H9 (cell line): ENCODE measurements at regions not wholly inside any gene's neighbourhood (a gene's known extent, or its start where the extent isn't known, plus 50 kb on each side); places are given as distances from the start of the nearest gene placed in this dataset.

ENCODE experiments used
- DNase-seq: peaks from one replicate; pipeline ENCODE4 v3.0.0-alpha.2; 2017
- H2AFZ ChIP-seq: one replicate; pipeline ENCODE4 v1.6.1; 2013; ENCODE audit warnings: mild to moderate bottlenecking, low read length, control low read depth, moderate library complexity
- H2AK5ac ChIP-seq: 2 replicates; pipeline ENCODE4 v1.6.1; 2013; ENCODE audit warnings: low read length, control low read depth, mixed read lengths; ENCODE audit not compliant: insufficient read length
- H2BK120ac ChIP-seq: one replicate; pipeline ENCODE4 v1.6.1; 2013; ENCODE audit warnings: low read depth, mild to moderate bottlenecking, low read length, control low read depth, inconsistent platforms; ENCODE audit not compliant: poor library complexity, severe bottlenecking
- H2BK12ac ChIP-seq: 2 replicates; pipeline ENCODE4 v1.6.1; 2013; ENCODE audit warnings: low read length, control low read depth, mixed read lengths, low read depth; ENCODE audit not compliant: insufficient read length
- H2BK15ac ChIP-seq: 2 replicates; pipeline ENCODE4 v1.6.1; 2013; ENCODE audit warnings: low read depth, low read length, control low read depth
- H2BK20ac ChIP-seq: one replicate; pipeline ENCODE4 v1.6.1; 2013; ENCODE audit warnings: low read depth, mild to moderate bottlenecking, low read length, control low read depth, inconsistent platforms; ENCODE audit not compliant: poor library complexity, severe bottlenecking
- H2BK5ac ChIP-seq: 2 replicates; pipeline ENCODE4 v1.6.1; 2013; ENCODE audit warnings: low read length, control low read depth, mixed read lengths; ENCODE audit not compliant: insufficient read length
- H3K14ac ChIP-seq: 2 replicates; pipeline ENCODE4 v1.6.1; 2013; ENCODE audit warnings: low read length, control low read depth; ENCODE audit not compliant: insufficient read depth
- H3K18ac ChIP-seq: 2 replicates; pipeline ENCODE4 v1.6.1; 2013; ENCODE audit warnings: low read depth, mild to moderate bottlenecking, mixed read lengths, low read length, control low read depth; ENCODE audit not compliant: insufficient read length
- H3K23ac ChIP-seq: 2 replicates; pipeline ENCODE4 v1.6.1; 2013; ENCODE audit warnings: low read length, control low read depth, mixed read lengths, low read depth; ENCODE audit not compliant: insufficient read length
- H3K23me2 ChIP-seq: 2 replicates; pipeline ENCODE4 v1.6.1; 2013; ENCODE audit warnings: low read depth, mild to moderate bottlenecking, mixed read lengths, low read length, control low read depth; ENCODE audit not compliant: insufficient read length, poor library complexity, severe bottlenecking
- H3K27ac ChIP-seq: 2 replicates; pipeline ENCODE4 v1.5.1; 2013; ENCODE audit warnings: low read length, control low read depth, mixed read lengths, low read depth; ENCODE audit not compliant: insufficient read length
- H3K27me3 ChIP-seq: 2 replicates; pipeline ENCODE4 v1.6.1; 2013; ENCODE audit warnings: low read length, control low read depth, inconsistent platforms; ENCODE audit not compliant: insufficient read depth
- H3K4ac ChIP-seq: 2 replicates; pipeline ENCODE4 v1.6.1; 2013; ENCODE audit warnings: low read depth, mild to moderate bottlenecking, control low read depth, inconsistent platforms, low read length, moderate library complexity
- H3K4me1 ChIP-seq: 2 replicates; pipeline ENCODE4 v1.6.1; 2013; ENCODE audit warnings: low read length, control low read depth, inconsistent platforms; ENCODE audit not compliant: insufficient read depth
- H3K4me2 ChIP-seq: 2 replicates; pipeline ENCODE4 v1.6.1; 2013; ENCODE audit warnings: low read length, control low read depth, mixed read lengths; ENCODE audit not compliant: insufficient read length, insufficient read depth
- H3K56ac ChIP-seq: 2 replicates; pipeline ENCODE4 v1.6.1; 2013; ENCODE audit warnings: low read depth, mild to moderate bottlenecking, mixed read lengths, low read length, control low read depth; ENCODE audit not compliant: insufficient read length
- H3K79me1 ChIP-seq: 2 replicates; pipeline ENCODE4 v1.6.1; 2013; ENCODE audit warnings: low read depth, mild to moderate bottlenecking, moderate library complexity, low read length, control low read depth, inconsistent platforms; ENCODE audit not compliant: insufficient read depth, poor library complexity, severe bottlenecking
- H3K79me2 ChIP-seq: 2 replicates; pipeline ENCODE4 v1.6.1; 2013; ENCODE audit warnings: low read length, control low read depth, inconsistent platforms; ENCODE audit not compliant: insufficient read depth
- H3K9ac ChIP-seq: 2 replicates; pipeline ENCODE4 v1.6.1; 2013; ENCODE audit warnings: low read length, control low read depth, mixed read lengths; ENCODE audit not compliant: insufficient read length; ENCODE audit errors: extremely low read depth
- H3K9me3 ChIP-seq: one replicate; pipeline ENCODE4 v1.6.1; 2013; ENCODE audit warnings: low read depth, low read length, inconsistent platforms; ENCODE audit not compliant: control insufficient read depth
- H3T11ph ChIP-seq: one replicate; pipeline ENCODE4 v1.6.1; 2013; ENCODE audit warnings: mild to moderate bottlenecking, low read length, control low read depth, inconsistent platforms
- H4K20me1 ChIP-seq: one replicate; pipeline ENCODE4 v1.6.1; 2013; ENCODE audit not compliant: control insufficient read depth, insufficient read length, insufficient read depth
- H4K5ac ChIP-seq: 2 replicates; pipeline ENCODE4 v1.6.1; 2013; ENCODE audit warnings: low read depth, mild to moderate bottlenecking, mixed read lengths, low read length, control low read depth; ENCODE audit not compliant: insufficient read length
- H4K8ac ChIP-seq: replicated peaks from 2 replicates; pipeline ENCODE4 v1.6.1; 2013; ENCODE audit warnings: low read length, control low read depth, mixed read lengths, low read depth; ENCODE audit not compliant: insufficient read length
- H4K91ac ChIP-seq: 2 replicates; pipeline ENCODE4 v1.6.1; 2013; ENCODE audit warnings: low read depth, mild to moderate bottlenecking, moderate library complexity, mixed read lengths, low read length, control low read depth; ENCODE audit not compliant: insufficient read length
- H3K27ac Mint-ChIP-seq, 3 experiments: 2 replicates in 2 of 3; 3 replicates in 1 of 3; pipeline ENCODE4 v1.8.0; 2020 to 2021; ENCODE audit warnings: mixed read lengths in 3 of 3, mild to moderate bottlenecking in 1 of 3, moderate library complexity in 1 of 3
- H3K27me3 Mint-ChIP-seq: 2 replicates; pipeline ENCODE4 v1.8.0; 2021; ENCODE audit warnings: low read depth, mild to moderate bottlenecking, moderate library complexity, mixed read lengths
- H3K36me3 Mint-ChIP-seq, 3 experiments: 2 replicates in 2 of 3; 3 replicates in 1 of 3; pipeline ENCODE4 v1.8.0; 2020 to 2021; ENCODE audit warnings: low read depth in 3 of 3, mixed read lengths in 3 of 3; ENCODE audit not compliant: insufficient read depth in 1 of 3
- H3K4me1 Mint-ChIP-seq, 2 experiments: 2 replicates each; pipeline ENCODE4 v1.8.0; 2020; ENCODE audit warnings: mixed read lengths in 2 of 2
- H3K4me3 Mint-ChIP-seq, 2 experiments: 2 replicates in 1 of 2; 3 replicates in 1 of 2; pipeline ENCODE4 v1.8.0; 2020 to 2021; ENCODE audit warnings: mild to moderate bottlenecking in 2 of 2, mixed read lengths in 2 of 2, moderate library complexity in 1 of 2
- H3K9me3 Mint-ChIP-seq, 2 experiments: 2 replicates in 1 of 2; 3 replicates in 1 of 2; pipeline ENCODE4 v1.8.0; 2020; ENCODE audit warnings: mild to moderate bottlenecking in 2 of 2, mixed read lengths in 2 of 2, moderate library complexity in 1 of 2
- CTCF ChIP-seq: fragments of 200-600 bp; sonication (generic); conservative IDR thresholded peaks from 3 replicates; pipeline ENCODE4 v1.8.0; 2021; ENCODE audit warnings: antibody characterized with exemption, mild to moderate bottlenecking
- WGBS: extraction: QIAGEN DNeasy Blood & Tissue Kit; methylation state at CpG from one replicate; pipeline ENCODE4 v1.1.7; 2013; ENCODE audit warnings: missing lambda C conversion rate, low lambda C conversion rate, mixed read lengths; ENCODE audit not compliant: insufficient read length; ENCODE audit errors: extremely low coverage; 5-methylcytosine and 5-hydroxymethylcytosine counted together

- Mint-ChIP-seq H3K27me3 (no peaks in the 10 kb centered on the region), H3K27ac (no peak overlapping the region; a peak in 1 of 7 replicates), H3K36me3 (no peaks in the 10 kb centered on the region), H3K4me1 (peaks cover 8 to 11% of the 10 kb centered on the region in 2 experiments; a peak in 3 of 4 replicates), H3K9me3 (no peaks in the 10 kb centered on the region), H3K4me3 (no peak overlapping the region)
- no peak overlapping the region for H3K27ac ChIP-seq
- H3K4me2 ChIP-seq = no peak overlapping the region
- H3K9me3 ChIP-seq = no peaks in the 10 kb centered on the region
- no peak overlapping the region for H3T11ph ChIP-seq
- no peak for TF ChIP-seq CTCF
- no peak overlapping the region for H2BK15ac ChIP-seq
- H4K8ac ChIP-seq = no peak overlapping the region
- no peak overlapping the region for H2BK20ac ChIP-seq
- H3K23ac ChIP-seq = no peak overlapping the region
- no peaks in the 10 kb centered on the region for H3K27me3 ChIP-seq
- no peaks in the 10 kb centered on the region for H3K4me1 ChIP-seq
- H2BK120ac ChIP-seq = no peak overlapping the region
- no peak overlapping the region for H3K4ac ChIP-seq
- H3K79me1 ChIP-seq = no peaks in the 10 kb centered on the region
- no peak for DNase-seq
- H4K20me1 ChIP-seq = no peaks in the 10 kb centered on the region
- H3K9ac ChIP-seq = no peak overlapping the region
- no CpG with 5 or more reads among the region's 10 CpGs for WGBS
- H3K56ac ChIP-seq = no peak overlapping the region
- no peak overlapping the region for H3K14ac ChIP-seq
- no peaks in the 10 kb centered on the region for H3K79me2 ChIP-seq
- no peak overlapping the region for H2BK5ac ChIP-seq
- H2AK5ac ChIP-seq = no peak overlapping the region
- no peak overlapping the region for H4K5ac ChIP-seq
- H2AFZ ChIP-seq = no peak overlapping the region
- no peak overlapping the region for H3K18ac ChIP-seq
- H3K23me2 ChIP-seq = no peaks in the 10 kb centered on the region
- H4K91ac ChIP-seq = no peak overlapping the region
- H2BK12ac ChIP-seq = no peak overlapping the region
Measured at GRCh38 chr2:59385971-59386370, 1144.8 kb upstream of the FANCL start.
